ENCODE measurements at regions not wholly inside any gene's neighbourhood (a gene's known extent, or its start where the extent isn't known, plus 50 kb on each side); places are given as distances from the start of the nearest gene placed in this dataset.
"Not testable (repeated sequence)": the region's sequence is repeated elsewhere in the genome, so short reads cannot be mapped to it uniquely, and the experiment has no call there.

GRCh38 chr20:53742685-53743081 is 149.0 kb upstream of the ZNF217 start:
- ATAC-seq (no peak), DNase-seq (ENCODE audit: low spot score) (no peak)
- intact Hi-C loops (cut with DNase I) = no loop called here

GRCh38 chr20:53741726-53742028 is 148.0 kb upstream of the ZNF217 start:
- intact Hi-C loops (cut with DNase I) = no loop called here
- ATAC-seq (no peak), DNase-seq (ENCODE audit: low spot score) (no peak)

- intact Hi-C loops (cut with DNase I) = no loop called here
- ATAC-seq = no peak
- no peak for DNase-seq (ENCODE audit: low spot score)
Measured at GRCh38 chr20:53739799-53740785, 146.5 kb upstream of the ZNF217 start.

DNA sequence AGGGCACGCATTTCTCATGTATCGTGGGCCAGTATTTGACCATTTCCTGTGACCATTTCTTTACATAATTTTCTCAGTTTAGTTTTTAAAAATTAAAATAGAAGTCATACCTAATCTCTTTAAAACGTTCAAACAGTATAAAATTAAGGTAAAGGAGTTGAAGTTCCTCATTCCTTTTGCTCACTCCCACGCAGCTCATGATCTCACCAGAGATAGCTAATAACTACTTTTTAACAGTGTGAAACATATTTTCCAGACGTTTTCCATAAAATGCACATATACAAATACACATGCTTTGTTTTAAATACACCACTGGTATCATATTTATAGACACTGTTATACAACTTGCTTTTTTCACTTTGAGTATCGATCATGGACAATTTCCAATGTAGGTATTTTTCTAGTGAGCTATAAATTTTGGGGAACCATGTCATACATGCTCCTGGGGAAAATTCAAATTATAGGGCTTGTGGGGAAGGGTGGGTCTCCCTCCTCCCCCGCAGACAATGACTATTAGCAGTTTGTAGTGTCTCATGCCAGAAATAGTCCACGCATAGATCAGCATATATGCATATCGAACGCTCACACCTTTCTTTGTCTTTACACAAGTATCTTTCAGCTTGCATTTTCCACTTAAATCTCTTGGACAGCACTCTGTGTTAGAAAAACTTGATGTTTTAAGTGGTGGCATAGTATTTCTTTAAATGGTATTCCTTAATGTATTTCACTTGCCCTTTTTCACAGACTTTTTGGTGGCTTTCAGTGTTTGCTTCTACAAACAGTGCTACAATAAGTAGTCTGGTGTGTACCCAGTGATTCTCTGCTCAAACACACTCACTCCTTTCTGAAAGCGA is 145.5 kb upstream of the ZNF217 start:
- no peak for ATAC-seq
- intact Hi-C loops (cut with DNase I) = no loop called here
- no peak for DNase-seq (ENCODE audit: low spot score)

- intact Hi-C loops (cut with DNase I) = no loop called here
- DNase-seq (ENCODE audit: low spot score) (peak; percentile 76), ATAC-seq (peak; percentile 87)
Measured at GRCh38 chr20:53738039-53738944, 144.7 kb upstream of the ZNF217 start.

DNA sequence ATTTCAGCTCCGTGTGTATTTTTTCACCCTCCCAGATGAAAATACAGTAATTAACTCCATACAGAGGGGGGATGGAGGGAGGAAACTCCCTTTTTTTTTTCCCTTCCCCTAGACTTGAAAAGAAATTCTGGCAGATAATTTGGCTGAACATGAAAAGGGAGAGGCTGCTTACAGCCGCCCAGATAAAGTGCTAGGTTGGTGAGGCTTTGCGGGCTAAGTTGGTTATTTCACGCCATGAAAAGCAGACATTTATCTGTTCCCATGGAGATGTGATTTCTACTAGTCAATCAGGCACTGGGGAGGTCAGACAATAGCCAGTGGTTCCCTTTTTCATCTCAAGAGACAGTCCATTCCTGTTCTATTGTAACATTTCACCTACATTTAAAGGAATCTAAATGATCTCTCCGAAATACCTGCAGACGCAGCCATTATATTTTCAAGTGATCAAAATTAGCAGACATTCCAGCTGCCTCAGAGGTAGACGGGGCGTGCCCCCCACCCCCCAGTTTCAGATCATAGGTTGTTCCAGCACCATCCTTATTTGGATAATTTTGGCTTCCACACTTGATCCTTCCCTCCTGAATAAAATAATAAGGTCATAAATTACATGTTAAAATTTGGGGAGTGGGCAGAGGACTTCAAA is 143.9 kb upstream of the ZNF217 start:
- DNase-seq (ENCODE audit: low spot score) (no peak), ATAC-seq (peak; percentile 57)
- intact Hi-C loops (cut with DNase I) = no loop called here

DNA sequence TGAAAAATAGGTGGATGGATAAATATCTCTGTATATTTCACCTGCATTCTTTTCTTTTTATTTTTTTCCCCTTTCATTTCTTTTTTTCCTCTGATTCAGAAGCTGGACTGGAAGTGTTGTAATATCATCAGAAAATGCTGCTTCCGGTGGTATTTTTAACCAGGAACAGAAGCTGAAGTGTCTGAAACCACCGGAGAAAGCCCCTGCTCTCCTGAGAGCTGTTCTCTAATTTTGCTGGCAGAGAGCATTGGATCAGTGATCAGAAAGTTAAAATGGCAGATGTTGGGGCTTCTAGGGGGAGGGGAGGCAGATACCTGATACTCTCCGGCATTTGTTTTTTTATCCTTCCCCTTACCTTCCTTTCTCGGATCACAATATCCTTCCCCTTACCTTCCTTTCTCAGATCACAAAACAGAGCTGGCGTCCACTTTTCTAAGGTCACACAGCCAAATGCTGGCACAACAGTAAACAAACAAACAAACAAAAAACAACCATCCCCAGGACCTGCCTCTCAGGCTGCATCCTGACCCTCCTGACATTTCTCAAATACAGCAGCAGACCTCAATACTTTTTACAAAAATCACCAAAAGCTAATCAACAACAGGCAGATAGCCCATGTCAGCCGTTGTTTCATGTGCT is 143.2 kb upstream of the ZNF217 start:
- intact Hi-C loops (cut with DNase I) = no loop called here
- ATAC-seq = peak; percentile 68
- no peak for DNase-seq (ENCODE audit: low spot score)

DNA sequence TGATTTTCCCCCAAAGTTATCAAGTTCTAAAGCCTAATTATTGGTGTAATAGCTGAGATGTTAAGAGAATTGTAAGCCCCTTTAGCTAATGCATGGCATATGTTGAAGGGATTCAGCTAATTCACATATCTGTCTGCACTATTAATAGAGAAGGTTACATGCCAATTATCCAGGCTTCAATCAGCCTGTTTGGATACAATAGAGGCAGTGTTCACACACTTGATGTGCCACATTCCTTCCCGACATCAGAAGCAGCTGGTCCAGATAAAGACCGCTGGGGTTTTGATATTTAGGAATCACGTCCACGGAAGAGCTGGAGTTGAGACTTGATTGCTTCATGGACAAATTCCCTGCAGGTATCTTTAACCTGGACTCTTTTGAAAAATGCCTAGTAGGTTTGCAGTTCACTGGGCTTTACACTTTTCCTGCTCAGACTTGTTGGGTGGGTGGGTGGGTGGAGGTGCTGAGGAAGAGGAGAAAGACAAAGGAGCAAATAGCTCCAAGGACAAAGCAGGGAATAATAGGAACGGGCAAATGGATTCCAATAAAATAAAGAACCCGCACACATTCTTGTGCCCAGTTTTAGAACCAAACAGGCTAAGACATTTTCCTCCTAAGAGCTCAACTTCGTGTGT is 142.6 kb upstream of the ZNF217 start:
- ATAC-seq (no peak), DNase-seq (ENCODE audit: low spot score) (no peak)
- intact Hi-C loops (cut with DNase I) = no loop called here

GRCh38 chr20:53735536-53736050 is 142.0 kb upstream of the ZNF217 start:
- no peak for DNase-seq (ENCODE audit: low spot score)
- intact Hi-C loops (cut with DNase I) = no loop called here
- no peak for ATAC-seq

- DNase-seq (ENCODE audit: low spot score) = no peak
- intact Hi-C loops (cut with DNase I) = no loop called here
- ATAC-seq = no peak
Measured at GRCh38 chr20:53734006-53734688, 140.5 kb upstream of the ZNF217 start.

- DNase-seq (ENCODE audit: low spot score) = no peak
- intact Hi-C loops (cut with DNase I) = no loop called here
- no peak for ATAC-seq
Measured at GRCh38 chr20:53731595-53731994, 138.0 kb upstream of the ZNF217 start.

DNA sequence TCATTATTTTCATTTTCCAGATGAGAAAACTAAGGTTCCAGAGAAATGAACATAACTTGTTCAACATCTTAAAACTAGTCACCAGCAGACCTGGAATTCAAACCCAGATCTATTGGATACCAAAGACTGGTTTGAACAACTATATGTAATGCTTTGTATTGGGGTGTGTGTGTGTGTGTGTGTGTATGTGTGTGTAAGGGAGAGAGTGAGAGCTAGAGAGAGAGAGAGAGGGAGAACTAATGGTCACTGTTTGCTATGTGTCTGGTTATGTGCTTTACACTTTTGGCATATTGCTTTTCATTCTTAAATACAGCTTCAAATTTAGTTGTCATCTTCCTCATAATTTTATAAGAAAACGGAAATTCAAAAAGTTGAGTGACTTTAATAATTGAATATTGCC is 134.7 kb upstream of the ZNF217 start:
- no peak for DNase-seq (ENCODE audit: low spot score)
- intact Hi-C loops (cut with DNase I) = no loop called here
- ATAC-seq = no peak

DNA sequence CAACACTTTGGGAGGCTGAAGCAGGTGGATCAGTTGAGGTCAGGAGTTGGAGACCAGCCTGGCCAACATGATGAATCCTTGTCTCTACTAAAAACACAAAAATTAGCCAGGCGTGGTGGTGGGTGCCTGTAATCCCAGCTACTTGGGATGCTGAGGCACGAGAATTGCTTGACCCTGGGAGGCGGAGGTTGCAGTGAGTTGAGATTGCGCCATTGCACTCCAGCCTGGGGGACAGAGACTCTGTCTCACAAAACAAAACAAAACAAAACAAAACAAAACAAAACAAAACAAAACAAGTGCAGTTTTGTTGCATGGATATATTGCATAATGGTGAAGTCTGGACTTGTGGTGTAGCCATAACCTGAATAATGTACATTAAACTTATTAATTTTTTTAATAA is 133.6 kb upstream of the ZNF217 start:
- intact Hi-C loops (cut with DNase I); DNase-seq (ENCODE audit: low spot score); ATAC-seq: not testable (repeated sequence)

- DNase-seq (ENCODE audit: low spot score) (no peak), ATAC-seq (no peak)
- intact Hi-C loops (cut with DNase I) = no loop called here
Measured at GRCh38 chr20:53725575-53725970, 131.9 kb upstream of the ZNF217 start.

DNA sequence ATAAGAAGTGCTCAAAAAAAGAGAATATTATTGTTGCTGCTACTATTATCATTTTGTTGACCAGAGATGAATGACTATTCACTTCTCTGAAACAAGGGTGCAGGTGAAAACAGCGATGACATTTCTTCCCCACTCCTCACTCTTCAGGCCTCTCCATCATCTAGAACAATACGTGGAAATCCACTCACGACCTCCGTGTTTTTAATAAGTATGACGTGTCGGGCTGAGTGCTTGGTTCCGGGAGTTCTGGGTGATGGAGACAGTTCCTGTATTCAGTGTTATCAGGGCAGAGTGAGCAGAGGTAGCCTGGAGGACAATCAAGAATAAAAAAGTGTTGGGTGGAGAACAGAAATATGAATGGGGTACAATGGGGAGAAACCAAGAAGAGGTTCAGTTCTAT is 130.0 kb upstream of the ZNF217 start:
- ATAC-seq (no peak), DNase-seq (ENCODE audit: low spot score) (no peak)
- intact Hi-C loops (cut with DNase I) = no loop called here

DNA sequence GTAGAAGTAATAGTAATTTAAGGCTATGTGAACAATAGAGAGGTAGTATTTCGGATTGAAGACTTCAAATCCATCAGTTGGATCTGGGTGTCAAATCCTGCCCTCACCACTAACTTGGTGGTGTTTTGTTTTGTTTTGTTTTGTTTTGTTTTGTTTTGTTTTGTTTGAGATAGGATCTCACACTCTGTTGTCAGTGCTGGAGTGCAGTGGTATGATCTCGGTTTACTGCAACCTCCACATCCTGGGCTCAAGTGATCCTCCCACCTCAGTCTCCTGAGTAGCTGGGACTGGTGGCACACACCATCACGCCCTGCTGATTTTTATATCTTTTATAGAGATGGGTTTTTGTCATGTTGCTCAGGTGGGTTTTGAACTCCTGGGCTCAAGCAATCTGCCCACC is 129.4 kb upstream of the ZNF217 start:
- no peak for ATAC-seq
- intact Hi-C loops (cut with DNase I) = no loop called here
- DNase-seq (ENCODE audit: low spot score) = no peak

DNA sequence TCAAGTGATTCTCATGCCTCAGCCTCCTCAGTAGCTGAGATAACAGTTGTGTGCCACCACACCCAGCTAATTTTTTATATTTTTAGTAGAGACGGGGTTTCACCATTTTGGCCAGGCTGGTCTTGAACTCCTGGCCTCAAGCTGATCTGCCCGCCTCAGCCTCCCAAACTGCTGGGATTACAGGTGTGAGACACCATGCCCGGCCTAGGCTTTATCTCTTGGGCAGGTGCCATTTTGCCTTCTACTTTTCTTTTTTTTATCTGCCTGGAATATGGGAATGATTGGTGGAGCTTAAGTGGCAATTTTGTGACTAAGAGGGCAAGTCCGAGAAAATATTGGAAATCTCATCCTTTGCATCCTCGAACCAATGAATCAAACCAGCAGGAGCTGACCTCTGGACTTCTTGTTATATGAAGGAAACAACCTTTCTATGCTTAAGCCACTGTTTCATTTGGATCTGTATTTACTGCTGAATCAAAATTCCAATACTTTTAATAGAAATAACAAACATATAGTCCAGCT is 128.9 kb upstream of the ZNF217 start:
- ATAC-seq (no peak), DNase-seq (ENCODE audit: low spot score) (no peak)
- intact Hi-C loops (cut with DNase I) = no loop called here

Data from sciatic nerve (tissue), 2 donors.